Loucy (cell line): ENCODE measurements at regions not wholly inside any gene's neighbourhood (a gene's known extent, or its start where the extent isn't known, plus 50 kb on each side); places are given as distances from the start of the nearest gene placed in this dataset.

Experiments
- H2AFZ ChIP-seq: fragments of 200-600 bp; sonication (generic); 2 replicates; pipeline ENCODE4 v1.6.0; 2016; ENCODE audit warnings: antibody characterized with exemption, mild to moderate bottlenecking, low read length, moderate library complexity
- H3F3A ChIP-seq: fragments of 200-600 bp; 2 replicates; pipeline ENCODE4 v1.6.0; 2016; ENCODE audit warnings: antibody characterized with exemption, low read depth, mild to moderate bottlenecking
- H3K27me3 ChIP-seq: fragments of 200-600 bp; sonication (generic); 2 replicates; pipeline ENCODE4 v1.6.1; 2014; ENCODE audit warnings: low read length, mild to moderate bottlenecking; ENCODE audit not compliant: insufficient read depth, poor library complexity, severe bottlenecking
- H3K36me3 ChIP-seq: fragments of 200-600 bp; sonication (generic); 2 replicates; pipeline ENCODE4 v1.6.1; 2016; ENCODE audit warnings: low read length; ENCODE audit not compliant: insufficient read depth
- H3K4me1 ChIP-seq: fragments of 200-600 bp; sonication (generic); 2 replicates; pipeline ENCODE4 v1.5.1; 2014; ENCODE audit warnings: low read length, mild to moderate bottlenecking; ENCODE audit not compliant: insufficient read depth, poor library complexity, severe bottlenecking
- H3K4me2 ChIP-seq: fragments of 200-600 bp; sonication (generic); 2 replicates; pipeline ENCODE4 v1.6.0; 2014; ENCODE audit warnings: antibody characterized with exemption, low read length, low read depth, mild to moderate bottlenecking; ENCODE audit not compliant: poor library complexity, severe bottlenecking
- H3K4me3 ChIP-seq: fragments of 200-600 bp; sonication (generic); 2 replicates; pipeline ENCODE4 v1.5.1; 2014; ENCODE audit warnings: low read length, mild to moderate bottlenecking, mixed read lengths; ENCODE audit not compliant: poor library complexity, severe bottlenecking
- H3K79me2 ChIP-seq: fragments of 200-600 bp; sonication (generic); 2 replicates; pipeline ENCODE4 v1.6.1; 2014; ENCODE audit warnings: low read length; ENCODE audit not compliant: insufficient read depth
- H3K9ac ChIP-seq: fragments of 200-600 bp; sonication (generic); 2 replicates; pipeline ENCODE4 v1.6.0; 2014; ENCODE audit warnings: mild to moderate bottlenecking, low read depth, low read length, moderate library complexity; ENCODE audit not compliant: poor library complexity, severe bottlenecking
- H3K9me2 ChIP-seq: fragments of 200-600 bp; sonication (generic); replicated peaks from 2 replicates; pipeline ENCODE4 v1.6.1; 2016; ENCODE audit warnings: low read depth, low read length, mixed read lengths
- H3K9me3 ChIP-seq: fragments of 200-600 bp; sonication (generic); 2 replicates; pipeline ENCODE4 v1.6.1; 2014; ENCODE audit warnings: mild to moderate bottlenecking, antibody characterized with exemption, low read length, low read depth; ENCODE audit not compliant: insufficient read depth
- H4K20me1 ChIP-seq: fragments of 200-600 bp; sonication (generic); 2 replicates; pipeline ENCODE4 v1.6.0; 2014; ENCODE audit warnings: antibody characterized with exemption, low read length, mild to moderate bottlenecking; ENCODE audit not compliant: insufficient read depth, poor library complexity, severe bottlenecking
- EZH2phosphoT487 ChIP-seq: fragments of 200-600 bp; IDR thresholded peaks from 2 replicates; pipeline ENCODE4 v1.6.1; 2018; ENCODE audit warnings: antibody characterized with exemption, mild to moderate bottlenecking, moderate library complexity, borderline replicate concordance
- TF ChIP-seq, protein P1 (sequence below): fragments of 200-600 bp; sonication (generic); conservative IDR thresholded peaks from 2 replicates; pipeline ENCODE4 v1.5.1; 2014; ENCODE audit warnings: mild to moderate bottlenecking, antibody characterized with exemption, low read length

GRCh38 chr15:87734571-87735373 lies 521.8 kb downstream of the NTRK3 start:
- Histone ChIP-seq H3K9me3 (no peaks in the 10 kb centered on the region), H3K4me1 (no peaks in the 10 kb centered on the region), H3F3A (no peaks in the 10 kb centered on the region), H3K36me3 (no peaks in the 10 kb centered on the region), H3K27me3 (no peaks in the 10 kb centered on the region), H3K4me2 (no peak overlapping the region), H3K9ac (no peak overlapping the region), H3K79me2 (no peaks in the 10 kb centered on the region), H3K9me2 (no peaks in the 10 kb centered on the region), H3K4me3 (no peak overlapping the region), H2AFZ (no peak overlapping the region), H4K20me1 (no peaks in the 10 kb centered on the region)
- TF ChIP-seq, protein P1, sequence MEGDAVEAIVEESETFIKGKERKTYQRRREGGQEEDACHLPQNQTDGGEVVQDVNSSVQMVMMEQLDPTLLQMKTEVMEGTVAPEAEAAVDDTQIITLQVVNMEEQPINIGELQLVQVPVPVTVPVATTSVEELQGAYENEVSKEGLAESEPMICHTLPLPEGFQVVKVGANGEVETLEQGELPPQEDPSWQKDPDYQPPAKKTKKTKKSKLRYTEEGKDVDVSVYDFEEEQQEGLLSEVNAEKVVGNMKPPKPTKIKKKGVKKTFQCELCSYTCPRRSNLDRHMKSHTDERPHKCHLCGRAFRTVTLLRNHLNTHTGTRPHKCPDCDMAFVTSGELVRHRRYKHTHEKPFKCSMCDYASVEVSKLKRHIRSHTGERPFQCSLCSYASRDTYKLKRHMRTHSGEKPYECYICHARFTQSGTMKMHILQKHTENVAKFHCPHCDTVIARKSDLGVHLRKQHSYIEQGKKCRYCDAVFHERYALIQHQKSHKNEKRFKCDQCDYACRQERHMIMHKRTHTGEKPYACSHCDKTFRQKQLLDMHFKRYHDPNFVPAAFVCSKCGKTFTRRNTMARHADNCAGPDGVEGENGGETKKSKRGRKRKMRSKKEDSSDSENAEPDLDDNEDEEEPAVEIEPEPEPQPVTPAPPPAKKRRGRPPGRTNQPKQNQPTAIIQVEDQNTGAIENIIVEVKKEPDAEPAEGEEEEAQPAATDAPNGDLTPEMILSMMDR: no peak
- TF ChIP-seq EZH2phosphoT487: no peak

GRCh38 chr15:87733977-87734376 lies 522.6 kb downstream of the NTRK3 start:
- Histone ChIP-seq H3K4me1 (no peaks in the 10 kb centered on the region), H2AFZ (no peak overlapping the region), H3K4me2 (no peak overlapping the region), H3K79me2 (no peaks in the 10 kb centered on the region), H3K9ac (no peak overlapping the region), H4K20me1 (no peaks in the 10 kb centered on the region), H3F3A (no peaks in the 10 kb centered on the region), H3K36me3 (no peaks in the 10 kb centered on the region), H3K4me3 (no peak overlapping the region), H3K27me3 (no peaks in the 10 kb centered on the region), H3K9me3 (no peaks in the 10 kb centered on the region), H3K9me2 (no peaks in the 10 kb centered on the region)
- TF ChIP-seq, protein P1: no peak
- TF ChIP-seq EZH2phosphoT487: no peak

DNA sequence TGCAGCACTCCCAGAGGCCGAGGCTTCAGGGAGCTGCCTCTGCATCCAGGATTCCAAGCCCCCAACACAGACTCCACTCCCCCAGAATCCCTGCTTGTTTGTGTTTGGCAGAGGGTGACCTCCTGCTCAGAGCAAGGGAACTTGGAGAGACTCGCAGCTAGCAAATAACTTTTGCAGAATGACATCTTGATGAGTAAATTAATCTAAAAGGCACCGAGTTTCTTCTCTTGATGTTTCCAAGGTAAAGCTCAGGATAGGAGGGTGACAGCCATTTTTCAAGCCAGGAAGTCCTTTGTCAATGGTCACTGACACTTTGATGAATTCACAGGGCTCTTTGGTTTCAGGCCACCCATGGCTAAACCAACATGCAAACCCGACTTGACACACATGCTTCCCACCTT lies 523.0 kb downstream of the NTRK3 start:
- Histone ChIP-seq H3K9ac (no peak overlapping the region), H3F3A (no peaks in the 10 kb centered on the region), H3K9me2 (no peaks in the 10 kb centered on the region), H3K4me2 (no peak overlapping the region), H2AFZ (no peak overlapping the region), H3K4me3 (no peak overlapping the region), H3K4me1 (no peaks in the 10 kb centered on the region), H4K20me1 (no peaks in the 10 kb centered on the region), H3K79me2 (no peaks in the 10 kb centered on the region), H3K36me3 (no peaks in the 10 kb centered on the region), H3K9me3 (no peaks in the 10 kb centered on the region), H3K27me3 (no peaks in the 10 kb centered on the region)
- TF ChIP-seq EZH2phosphoT487: no peak
- TF ChIP-seq, protein P1: no peak
